K562 (cell line): ENCODE measurements at regions not wholly inside any gene's neighbourhood (a gene's known extent, or its start where the extent isn't known, plus 50 kb on each side); places are given as distances from the start of the nearest gene placed in this dataset.

Experiments used
- ATAC-seq: fragments of 200-7000 bp; cut with Tn5 transposase; 3 replicates; pipeline ENCODE4 v1.9.1; 2020; ENCODE audit warnings: moderate library complexity
- BruUV-seq: library from RNA; stranded (reverse); fragments of 400-500 nt; replicated peaks from 2 replicates; lab custom pipeline; 2021; lab: Mats Ljungman, UMichigan
- CTCF ChIA-PET: fragments of 300-600 bp; formaldehyde crosslinking; extraction: SDS; loops from one replicate; lab custom pipeline; 2021; ENCODE audit warnings: low intra/inter-chr PET ratio; lab: Yijun Ruan, JAX
- POLR2A ChIA-PET: fragments of 300-600, 350-650 bp; sonication (Branson Sonifier 250); formaldehyde crosslinking; extraction: SDS; loops from one replicate; lab custom pipeline; 2021; ENCODE audit warnings: antibody characterized with exemption, inconsistent platforms; lab: Yijun Ruan, JAX
- DNase-seq, 4 experiments: peaks; one replicate each; pipeline versions ENCODE4 v3.0.0 to v3.0.0-alpha.2; 2011 to 2018; ENCODE audit warnings: low spot score in 3 of 4, mixed read lengths in 3 of 4; ENCODE audit errors: extremely low read depth in 1 of 4
- FAIRE-seq: peaks from 2 replicates; lab custom pipeline; 2011; peaks lifted over from hg19 to GRCh38; lab: Jason Lieb, UNC
- H2AFZ ChIP-seq: 2 replicates; pipeline ENCODE4 v1.6.0; 2011; ENCODE audit warnings: low read depth, low read length, control low read depth, inconsistent platforms
- H3K27ac ChIP-seq: fragments of 200-600 bp; 3 replicates; pipeline ENCODE4 v1.8.0; 2011; ENCODE audit warnings: low read depth, mild to moderate bottlenecking, control low read depth, inconsistent platforms, low read length, moderate library complexity, mixed read lengths; ENCODE audit errors: extremely low read depth
- H3K27me3 ChIP-seq, 2 experiments: fragments of 300-600 bp in 1 of 2; 2 replicates in 1 of 2; 3 replicates in 1 of 2; pipeline versions ENCODE4 v1.6.0 to v1.8.0; 2011; ENCODE audit warnings: inconsistent platforms in 2 of 2, low read length in 2 of 2, mild to moderate bottlenecking in 1 of 2, mixed read lengths in 1 of 2, moderate library complexity in 1 of 2; ENCODE audit not compliant: control insufficient read depth in 2 of 2, insufficient read depth in 2 of 2
- H3K36me3 ChIP-seq: fragments of 300-600 bp; 3 replicates; pipeline ENCODE4 v1.8.0; 2011; ENCODE audit warnings: mild to moderate bottlenecking, low read length, inconsistent platforms; ENCODE audit not compliant: control insufficient read depth, insufficient read depth
- H3K4me1 ChIP-seq, 2 experiments: fragments of 200-600 bp in 1 of 2; replicated peaks in 1 of 2; 2 replicates in 1 of 2; 3 replicates in 1 of 2; pipeline versions ENCODE4 v1.5.1 to v1.8.0; 2011; ENCODE audit warnings: inconsistent platforms in 2 of 2, low read length in 2 of 2, mild to moderate bottlenecking in 1 of 2, mixed read lengths in 1 of 2, moderate library complexity in 1 of 2; ENCODE audit not compliant: control insufficient read depth in 2 of 2, insufficient read depth in 2 of 2
- H3K4me2 ChIP-seq: 2 replicates; pipeline ENCODE4 v1.6.1; 2011; ENCODE audit warnings: low read length, control low read depth, inconsistent platforms, mixed read lengths; ENCODE audit not compliant: insufficient read depth
- H3K4me3 ChIP-seq: fragments of 200-600 bp; sonication (generic), shearing (Covaris generic); 2 replicates; pipeline ENCODE4 v1.5.1; 2016; ENCODE audit warnings: control low read depth, inconsistent platforms
- H3K79me2 ChIP-seq: fragments of 200-600 bp; 3 replicates; pipeline ENCODE4 v1.8.0; 2011; ENCODE audit warnings: low read length, inconsistent platforms; ENCODE audit not compliant: control insufficient read depth, insufficient read depth
- H3K9ac ChIP-seq, 2 experiments: 2 replicates each; pipeline versions ENCODE4 v1.6.0 to v1.6.1; 2011; ENCODE audit warnings: low read depth in 2 of 2, low read length in 2 of 2, control low read depth in 1 of 2, inconsistent platforms in 1 of 2, mild to moderate bottlenecking in 1 of 2, mixed read lengths in 1 of 2; ENCODE audit not compliant: insufficient read depth in 1 of 2
- H3K9me1 ChIP-seq: one replicate; pipeline ENCODE4 v1.6.0; 2011; ENCODE audit warnings: inconsistent platforms, mild to moderate bottlenecking, low read length, moderate library complexity; ENCODE audit not compliant: control insufficient read depth, insufficient read depth
- H3K9me3 ChIP-seq: replicated peaks from 2 replicates; pipeline ENCODE4 v1.5.1; 2011; ENCODE audit warnings: low read depth, low read length, inconsistent platforms; ENCODE audit not compliant: control insufficient read depth, insufficient read depth
- H4K20me1 ChIP-seq: replicated peaks from 2 replicates; pipeline ENCODE4 v1.6.1; 2011; ENCODE audit warnings: low read length, inconsistent platforms, mixed read lengths; ENCODE audit not compliant: control insufficient read depth, insufficient read depth
- FOXJ2 ChIP-seq: fragments of 200-800 bp; sonication (Bioruptor generic); IDR thresholded peaks from 2 replicates; pipeline ENCODE4 v1.6.1; 2016; ENCODE audit warnings: missing genetic modification characterization, missing compliant biosample characterization
- NFATC3 ChIP-seq: fragments of 450-650 bp; IDR thresholded peaks from 2 replicates; pipeline ENCODE4 v1.6.1; 2017; ENCODE audit warnings: mild to moderate bottlenecking
- WGBS: fragments of 100-300 bp; shearing (Covaris generic); methylation state at CpG from one replicate; pipeline ENCODE4 v1.1.6; 2016; ENCODE audit warnings: low coverage, mixed read lengths; ENCODE audit not compliant: insufficient coverage; ENCODE audit errors: missing lambda C conversion rate; 5-methylcytosine and 5-hydroxymethylcytosine counted together
- in situ Hi-C: fragments of 300-500 bp; cut with MboI; formaldehyde crosslinking; loops from 4 replicates; pipeline ENCODE4 v1.15.0; 2018; ENCODE audit warnings: inconsistent platforms, mixed read lengths
- intact Hi-C: fragments of 100-400 bp; cut with micrococcal nuclease; formaldehyde crosslinking; loops from 2 replicates; pipeline ENCODE4 v1.14.2; 2022
- TF ChIP-seq, protein P1 (sequence below), 3 experiments: fragments of 200-800 bp in 1 of 3; fragments of 250-450 bp in 1 of 3; fragments of 450-650 bp in 1 of 3; sonication (Bioruptor Pico) in 1 of 3; sonication (Bioruptor generic) in 1 of 3; formaldehyde crosslinking in 1 of 3; IDR thresholded peaks; 2 replicates each; pipeline versions ENCODE4 v1.6.1 to v1.8.0; 2016 to 2022; ENCODE audit warnings: mild to moderate bottlenecking in 2 of 3, missing genetic modification characterization in 2 of 3, missing compliant biosample characterization in 1 of 3, moderate library complexity in 1 of 3

DNA sequence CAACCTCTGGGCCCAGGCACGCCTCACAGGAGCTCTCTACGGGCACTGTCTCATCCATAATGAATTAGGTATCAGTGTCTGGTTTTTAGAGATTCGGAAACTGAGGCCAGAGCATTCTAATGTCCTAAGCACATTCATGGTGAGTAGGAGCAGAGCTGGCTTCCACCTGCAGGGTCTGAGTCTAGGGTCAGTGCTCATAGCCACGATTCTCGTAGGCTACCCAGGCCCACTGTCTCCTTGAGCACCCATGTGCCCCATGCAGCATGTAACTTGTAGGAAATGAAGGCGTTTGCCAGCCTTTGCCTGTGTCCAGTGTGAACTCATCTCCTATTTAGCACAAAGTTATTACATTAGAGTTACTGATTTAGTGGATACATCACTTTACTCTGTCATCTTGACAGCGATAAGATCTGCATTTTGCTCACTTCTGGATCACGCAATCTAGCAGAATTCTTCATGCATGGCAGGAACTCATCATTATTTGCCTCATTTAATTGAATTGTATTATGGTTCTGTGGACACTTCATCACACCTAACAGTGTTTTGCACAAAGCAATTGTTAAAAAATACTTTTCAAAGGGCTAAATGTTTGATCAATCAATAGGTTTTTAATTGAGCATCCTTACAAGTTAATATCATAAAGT is 205.3 kb upstream of the SULF2 start:
- BruUV-seq: no TSS peak

More for the DNA sequence above, 205.3 kb upstream of the SULF2 start:
- no peak overlapping the region for H2AFZ ChIP-seq
- H4K20me1 ChIP-seq: no peaks in the 10 kb centered on the region; the same call in 1 of the 2 replicates
- no peak overlapping the region for H3K27ac ChIP-seq
- peaks cover 0 to 7% of the 10 kb centered on the region in 2 experiments; a peak in 1 of 5 replicates for H3K27me3 ChIP-seq
- FAIRE-seq: no peak
- H3K9ac ChIP-seq: no peak overlapping the region
- TF ChIP-seq NFATC3: no peak
- no peak for TF ChIP-seq FOXJ2 (tag)
- TF ChIP-seq, protein P1, sequence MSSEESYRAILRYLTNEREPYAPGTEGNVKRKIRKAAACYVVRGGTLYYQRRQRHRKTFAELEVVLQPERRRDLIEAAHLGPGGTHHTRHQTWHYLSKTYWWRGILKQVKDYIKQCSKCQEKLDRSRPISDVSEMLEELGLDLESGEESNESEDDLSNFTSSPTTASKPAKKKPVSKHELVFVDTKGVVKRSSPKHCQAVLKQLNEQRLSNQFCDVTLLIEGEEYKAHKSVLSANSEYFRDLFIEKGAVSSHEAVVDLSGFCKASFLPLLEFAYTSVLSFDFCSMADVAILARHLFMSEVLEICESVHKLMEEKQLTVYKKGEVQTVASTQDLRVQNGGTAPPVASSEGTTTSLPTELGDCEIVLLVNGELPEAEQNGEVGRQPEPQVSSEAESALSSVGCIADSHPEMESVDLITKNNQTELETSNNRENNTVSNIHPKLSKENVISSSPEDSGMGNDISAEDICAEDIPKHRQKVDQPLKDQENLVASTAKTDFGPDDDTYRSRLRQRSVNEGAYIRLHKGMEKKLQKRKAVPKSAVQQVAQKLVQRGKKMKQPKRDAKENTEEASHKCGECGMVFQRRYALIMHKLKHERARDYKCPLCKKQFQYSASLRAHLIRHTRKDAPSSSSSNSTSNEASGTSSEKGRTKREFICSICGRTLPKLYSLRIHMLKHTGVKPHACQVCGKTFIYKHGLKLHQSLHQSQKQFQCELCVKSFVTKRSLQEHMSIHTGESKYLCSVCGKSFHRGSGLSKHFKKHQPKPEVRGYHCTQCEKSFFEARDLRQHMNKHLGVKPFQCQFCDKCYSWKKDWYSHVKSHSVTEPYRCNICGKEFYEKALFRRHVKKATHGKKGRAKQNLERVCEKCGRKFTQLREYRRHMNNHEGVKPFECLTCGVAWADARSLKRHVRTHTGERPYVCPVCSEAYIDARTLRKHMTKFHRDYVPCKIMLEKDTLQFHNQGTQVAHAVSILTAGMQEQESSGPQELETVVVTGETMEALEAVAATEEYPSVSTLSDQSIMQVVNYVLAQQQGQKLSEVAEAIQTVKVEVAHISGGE (CRISPR knock-in tag; IDR thresholded peaks at IDR 0.05): peak in 1 of 3 experiments; percentile 23; a peak in 1 of 6 replicates
- TF ChIP-seq, all 486 proteins: peak for 1
- DNase-seq (no peak), ATAC-seq (no peak)
- no peaks in the 10 kb centered on the region for H3K79me2 ChIP-seq
- no peaks in the 10 kb centered on the region for H3K4me1 ChIP-seq
- in situ Hi-C loops (no loop called here), intact Hi-C loops (no loop called here)
- H3K9me3 ChIP-seq: no peaks in the 10 kb centered on the region
- no peaks in the 10 kb centered on the region for H3K9me1 ChIP-seq
- no peak overlapping the region for H3K4me3 ChIP-seq
- CTCF ChIA-PET: no interaction called here
- no peaks in the 10 kb centered on the region for H3K36me3 ChIP-seq
- POLR2A ChIA-PET: no interaction called here
- no peak overlapping the region for H3K4me2 ChIP-seq
- 3% methylated on average over 8 of the region's 8 CpGs for WGBS
